HUES48 (cell line): ENCODE measurements at regions not wholly inside any gene's neighbourhood (a gene's known extent, or its start where the extent isn't known, plus 50 kb on each side); places are given as distances from the start of the nearest gene placed in this dataset.
A peak's percentile ranks its signal among the peaks of the same experiment; 100 is the strongest.
"Not testable (repeated sequence)": the region's sequence is repeated elsewhere in the genome, so short reads cannot be mapped to it uniquely, and the experiment has no call there.

ENCODE experiments used
- H3K27ac ChIP-seq: one replicate; pipeline ENCODE4 v1.7.0; 2013; ENCODE audit warnings: low read depth, low read length, inconsistent platforms
- H3K27me3 ChIP-seq: 2 replicates; pipeline ENCODE4 v1.6.1; 2013; ENCODE audit warnings: mild to moderate bottlenecking, low read length; ENCODE audit not compliant: control insufficient read depth, insufficient read depth
- H3K36me3 ChIP-seq: 2 replicates; pipeline ENCODE4 v1.6.1; 2013; ENCODE audit warnings: low read length; ENCODE audit not compliant: control insufficient read depth, insufficient read depth
- H3K4me1 ChIP-seq: 2 replicates; pipeline ENCODE4 v1.6.1; 2013; ENCODE audit warnings: mild to moderate bottlenecking, low read length; ENCODE audit not compliant: control insufficient read depth, insufficient read depth
- H3K4me3 ChIP-seq: 2 replicates; pipeline ENCODE4 v1.5.1; 2013; ENCODE audit warnings: mild to moderate bottlenecking, low read depth, low read length
- H3K9ac ChIP-seq: 2 replicates; pipeline ENCODE4 v1.6.1; 2013; ENCODE audit warnings: mild to moderate bottlenecking, low read depth, low read length, moderate library complexity
- H3K9me3 ChIP-seq: 2 replicates; pipeline ENCODE4 v1.6.1; 2013; ENCODE audit warnings: low read length; ENCODE audit not compliant: control insufficient read depth, insufficient read depth

GRCh38 chr5:39532511-39532910 is 107.7 kb upstream of the DAB2 start:
- no peak overlapping the region for H3K27ac ChIP-seq

GRCh38 chr5:39531306-39531705 is 106.5 kb upstream of the DAB2 start:
- Histone ChIP-seq H3K4me1 (peaks cover 14% of the 10 kb centered on the region), H3K27ac (no peak overlapping the region), H3K9ac (no peak overlapping the region), H3K4me3 (no peak overlapping the region), H3K27me3 (no peaks in the 10 kb centered on the region), H3K36me3 (no peaks in the 10 kb centered on the region), H3K9me3 (no peaks in the 10 kb centered on the region)

More at GRCh38 chr5:39532511-39532910, 107.7 kb upstream of the DAB2 start:
- H3K9me3 ChIP-seq, result no peaks in the 10 kb centered on the region
- no peaks in the 10 kb centered on the region for H3K27me3 ChIP-seq
- H3K4me1 ChIP-seq, result peaks cover 2% of the 10 kb centered on the region
- no peak overlapping the region for H3K9ac ChIP-seq
- no peaks in the 10 kb centered on the region for H3K36me3 ChIP-seq
- H3K4me3 ChIP-seq, result no peak overlapping the region

- no peaks in the 10 kb centered on the region for H3K36me3 ChIP-seq
- H3K4me3 ChIP-seq, result no peak overlapping the region
- no peak overlapping the region for H3K9ac ChIP-seq
- peak overlapping the region; percentile 71 for H3K27ac ChIP-seq
- H3K27me3 ChIP-seq, result no peaks in the 10 kb centered on the region
- peaks cover 14% of the 10 kb centered on the region for H3K4me1 ChIP-seq
- H3K9me3 ChIP-seq, result no peaks in the 10 kb centered on the region
Measured at GRCh38 chr5:39526914-39527477, 102.2 kb upstream of the DAB2 start.

- peaks cover 14% of the 10 kb centered on the region for H3K4me1 ChIP-seq
- H3K9me3 ChIP-seq, H3K36me3 ChIP-seq, H3K27me3 ChIP-seq, H3K27ac ChIP-seq, H3K4me3 ChIP-seq, H3K9ac ChIP-seq: not testable (repeated sequence)
Measured at GRCh38 chr5:39525781-39526180, 101.0 kb upstream of the DAB2 start.

GRCh38 chr5:39525271-39525670 is 100.5 kb upstream of the DAB2 start:
- H3K9me3 ChIP-seq, result no peaks in the 10 kb centered on the region
- no peaks in the 10 kb centered on the region for H3K27me3 ChIP-seq
- no peak overlapping the region for H3K4me3 ChIP-seq
- no peak overlapping the region for H3K27ac ChIP-seq
- H3K36me3 ChIP-seq, result no peaks in the 10 kb centered on the region
- H3K4me1 ChIP-seq, result peaks cover 17% of the 10 kb centered on the region
- no peak overlapping the region for H3K9ac ChIP-seq

- Histone ChIP-seq H3K9ac (no peak overlapping the region), H3K36me3 (no peaks in the 10 kb centered on the region), H3K9me3 (no peaks in the 10 kb centered on the region), H3K27me3 (no peaks in the 10 kb centered on the region), H3K4me3 (no peak overlapping the region), H3K4me1 (peaks cover 30% of the 10 kb centered on the region), H3K27ac (no peak overlapping the region)
Measured at GRCh38 chr5:39523821-39524220, 99.0 kb upstream of the DAB2 start.

- H3K9me3 ChIP-seq, result no peaks in the 10 kb centered on the region
- H3K27me3 ChIP-seq, result no peaks in the 10 kb centered on the region
- H3K27ac ChIP-seq, result no peak overlapping the region
- H3K9ac ChIP-seq, result no peak overlapping the region
- no peaks in the 10 kb centered on the region for H3K36me3 ChIP-seq
- H3K4me1 ChIP-seq, result peaks cover 39% of the 10 kb centered on the region
- no peak overlapping the region for H3K4me3 ChIP-seq
Measured at GRCh38 chr5:39521940-39522590, 97.3 kb upstream of the DAB2 start.

- Histone ChIP-seq H3K27me3 (no peaks in the 10 kb centered on the region), H3K9me3 (no peaks in the 10 kb centered on the region), H3K4me3 (no peak overlapping the region), H3K36me3 (no peaks in the 10 kb centered on the region), H3K4me1 (peaks cover 34% of the 10 kb centered on the region), H3K9ac (no peak overlapping the region), H3K27ac (no peak overlapping the region)
Measured at GRCh38 chr5:39521098-39521860, 96.5 kb upstream of the DAB2 start.

GRCh38 chr5:39520232-39520572 is 95.4 kb upstream of the DAB2 start:
- Histone ChIP-seq H3K4me1 (peaks cover 34% of the 10 kb centered on the region), H3K9ac (no peak overlapping the region), H3K9me3 (no peaks in the 10 kb centered on the region), H3K4me3 (no peak overlapping the region), H3K27me3 (no peaks in the 10 kb centered on the region), H3K36me3 (no peaks in the 10 kb centered on the region), H3K27ac (no peak overlapping the region)

GRCh38 chr5:39519566-39520231 is 94.9 kb upstream of the DAB2 start:
- Histone ChIP-seq H3K4me1 (peaks cover 34% of the 10 kb centered on the region), H3K27ac (peak overlapping the region; percentile 58), H3K27me3 (no peaks in the 10 kb centered on the region), H3K36me3 (no peaks in the 10 kb centered on the region), H3K9me3 (no peaks in the 10 kb centered on the region), H3K4me3 (no peak overlapping the region; the same call in 1 of the 2 replicates), H3K9ac (no peak overlapping the region)

- H3K9me3 ChIP-seq, result no peaks in the 10 kb centered on the region
- peak overlapping the region; percentile 84 for H3K27ac ChIP-seq
- peaks cover 34% of the 10 kb centered on the region for H3K4me1 ChIP-seq
- H3K36me3 ChIP-seq, result no peaks in the 10 kb centered on the region
- no peaks in the 10 kb centered on the region for H3K27me3 ChIP-seq
- H3K4me3 ChIP-seq, result no peak overlapping the region
- H3K9ac ChIP-seq, result no peak overlapping the region
Measured at GRCh38 chr5:39519079-39519478, 94.3 kb upstream of the DAB2 start.
